ENCODE measurements at regions not wholly inside any gene's neighbourhood (a gene's known extent, or its start where the extent isn't known, plus 50 kb on each side); places are given as distances from the start of the nearest gene placed in this dataset.
"Not testable (repeated sequence)": the region's sequence is repeated elsewhere in the genome, so short reads cannot be mapped to it uniquely, and the experiment has no call there.

DNA sequence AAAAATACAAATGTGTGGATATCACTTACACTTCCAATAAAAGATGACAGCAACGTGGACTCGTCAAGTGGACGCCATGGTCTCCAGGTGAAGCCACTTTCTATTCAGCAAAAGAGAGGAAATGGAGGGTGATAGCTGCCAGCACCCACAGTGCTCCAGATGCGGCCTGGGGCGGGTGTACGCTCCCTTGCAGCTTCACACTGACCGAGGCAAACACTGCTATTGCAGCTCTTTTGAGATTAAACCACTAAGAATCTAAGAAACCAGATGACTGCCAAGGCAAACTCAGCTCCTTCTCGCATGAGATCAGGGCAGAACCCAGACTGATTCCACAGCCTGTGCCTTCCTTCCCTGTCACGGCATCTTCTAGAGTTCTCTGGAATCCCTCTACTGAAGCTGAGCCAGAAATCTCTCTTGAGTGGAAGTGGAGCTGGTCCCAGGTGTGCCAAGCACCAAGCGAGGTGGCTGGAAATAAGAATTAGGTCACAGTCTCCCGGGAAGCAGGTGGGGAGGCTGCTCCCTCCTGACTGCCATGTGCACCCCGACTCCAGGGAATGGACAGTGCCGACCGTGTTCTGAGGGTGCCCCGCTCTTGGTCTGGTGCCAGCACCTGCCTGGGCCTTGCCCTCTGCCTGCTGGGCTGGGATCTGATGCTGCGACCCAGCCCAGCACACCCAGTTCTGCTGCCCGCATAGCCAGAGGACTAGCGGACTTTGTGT, 90.1 kb upstream of the AFDN start:
- DNase-seq, result no peak

GRCh38 chr6:167737205-167737830, 89.4 kb upstream of the AFDN start:
- no peak for DNase-seq

GRCh38 chr6:167738386-167738785, 88.3 kb upstream of the AFDN start:
- no peak for DNase-seq

DNA sequence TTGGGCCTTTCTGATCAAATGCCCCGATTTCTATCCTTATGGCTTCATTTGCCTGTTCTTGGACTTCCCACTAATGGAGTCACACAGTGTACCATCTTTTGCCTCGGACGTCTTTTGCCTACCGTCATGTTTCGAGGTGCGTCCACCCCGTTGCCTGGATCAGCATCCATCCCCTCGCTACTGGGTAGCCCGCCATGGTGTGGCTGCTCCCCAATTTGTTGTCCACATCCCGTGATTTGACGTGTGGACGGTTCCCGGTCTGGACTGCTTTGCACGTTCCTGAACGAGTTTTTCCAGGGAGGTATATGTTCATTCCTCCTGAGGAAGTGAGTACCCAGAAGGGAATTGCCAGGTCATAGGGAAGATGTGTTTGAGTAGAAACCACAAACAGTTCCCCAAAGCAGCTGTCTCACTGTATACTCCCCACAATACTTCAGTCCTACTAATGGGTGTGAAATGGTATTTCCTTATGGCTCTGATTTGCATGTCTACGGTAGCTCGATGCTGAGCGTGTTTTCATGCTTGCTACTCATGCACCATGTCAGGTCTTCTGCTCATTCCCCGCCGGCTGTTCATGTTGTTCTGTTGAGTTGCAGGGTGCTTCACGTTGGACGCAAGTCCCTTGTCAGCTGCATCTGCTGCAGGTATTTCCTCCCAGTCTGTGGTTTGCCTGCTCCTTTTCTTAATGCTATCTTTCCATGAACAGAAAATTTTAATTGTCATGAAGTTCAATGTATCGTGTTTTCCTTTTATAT, 86.8 kb upstream of the AFDN start:
- DNase-seq, result no peak

GRCh38 chr6:167742719-167743303, 83.9 kb upstream of the AFDN start:
- no peak for DNase-seq

- no peak for DNase-seq
Measured at GRCh38 chr6:167744681-167745669, 81.7 kb upstream of the AFDN start.

DNA sequence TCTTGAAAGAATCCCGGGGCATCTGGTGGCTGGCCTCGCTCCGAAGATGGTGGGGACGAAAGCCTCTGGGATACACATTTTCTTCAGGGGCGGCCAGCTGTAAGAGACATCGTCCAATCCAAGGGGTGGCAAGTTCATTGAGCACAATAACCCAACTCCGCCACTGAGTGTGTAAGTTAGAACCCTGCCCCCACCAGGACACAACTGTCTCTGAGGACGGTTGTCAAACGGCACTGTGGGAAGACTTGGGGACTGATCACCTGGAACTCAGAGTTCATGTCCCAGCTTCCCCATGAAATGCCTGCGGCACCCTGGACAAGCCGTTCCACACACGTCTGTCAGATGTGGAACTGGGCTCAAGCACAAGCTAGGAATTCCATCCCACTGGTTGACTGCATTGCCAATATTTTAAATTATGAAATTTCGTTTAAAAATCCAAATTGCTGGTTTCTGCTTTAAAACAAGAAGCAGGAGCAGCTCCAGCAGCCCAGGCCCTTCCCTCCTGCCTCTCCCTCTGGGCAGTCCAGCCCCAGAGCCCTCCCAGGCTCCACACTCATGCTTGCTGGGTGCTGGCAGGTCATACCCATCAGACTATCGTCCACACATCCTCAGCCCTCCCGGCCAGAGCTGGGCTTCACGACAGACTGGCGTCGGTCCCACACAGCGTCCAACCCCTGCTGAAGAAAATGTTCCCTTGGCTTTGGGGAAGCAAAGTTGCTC, 80.9 kb upstream of the AFDN start:
- DNase-seq, result no peak

- no peak for DNase-seq
Measured at GRCh38 chr6:167746390-167746907, 80.3 kb upstream of the AFDN start.

- no peak for DNase-seq
Measured at GRCh38 chr6:167746975-167747374, 79.7 kb upstream of the AFDN start.

GRCh38 chr6:167747645-167748044, 79.1 kb upstream of the AFDN start:
- DNase-seq, result no peak

- no peak for DNase-seq
Measured at GRCh38 chr6:167748046-167748445, 78.7 kb upstream of the AFDN start.

- DNase-seq, result no peak
Measured at GRCh38 chr6:167748458-167749379, 78.0 kb upstream of the AFDN start.

DNA sequence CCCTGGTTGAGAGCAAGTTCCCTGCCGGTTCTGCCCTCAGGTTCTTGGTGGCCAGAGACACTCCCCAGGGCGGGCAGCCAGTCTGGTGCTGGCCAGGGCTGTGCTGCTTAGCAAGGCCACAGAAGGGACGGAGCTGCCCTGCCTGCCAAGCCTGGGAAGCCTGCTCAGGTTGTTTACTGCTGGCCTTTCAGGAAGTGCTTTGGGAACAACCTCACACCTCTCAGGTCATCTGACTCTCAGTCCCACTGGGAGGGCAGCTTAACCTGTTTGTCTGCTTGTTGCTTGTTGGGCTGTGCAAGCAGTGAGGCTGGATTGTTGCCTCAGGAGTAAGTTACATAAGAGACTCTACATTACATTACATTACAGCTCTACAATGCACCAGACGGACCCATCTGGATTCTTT, 75.8 kb upstream of the AFDN start:
- DNase-seq, result no peak

DNA sequence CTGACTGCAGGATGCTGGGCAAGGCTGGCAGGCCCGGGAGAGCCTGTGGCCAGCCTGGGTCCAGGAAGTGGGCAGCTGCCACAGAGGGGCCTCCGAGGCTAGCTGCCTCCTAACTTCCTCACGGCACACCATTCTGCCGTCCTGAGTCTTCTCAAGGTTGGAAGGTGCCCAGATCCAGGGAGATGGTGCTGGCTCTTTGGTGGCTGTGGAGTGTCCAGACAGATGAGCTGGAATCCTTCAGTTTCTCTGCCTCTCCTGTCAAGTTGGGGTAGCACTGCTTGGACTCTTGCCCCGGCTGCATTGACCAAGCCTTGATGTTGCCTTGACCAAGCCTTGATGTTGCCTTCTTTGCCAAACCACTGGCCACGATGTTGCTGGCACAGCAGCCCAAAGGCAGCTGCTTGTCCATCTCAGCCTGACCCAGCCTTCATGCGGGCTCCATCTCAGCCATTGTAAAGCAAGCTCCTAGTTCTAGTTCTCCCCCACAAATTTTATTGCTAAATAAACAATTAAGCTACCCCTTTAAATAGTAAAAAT, 75.1 kb upstream of the AFDN start:
- DNase-seq, result no peak

DNA sequence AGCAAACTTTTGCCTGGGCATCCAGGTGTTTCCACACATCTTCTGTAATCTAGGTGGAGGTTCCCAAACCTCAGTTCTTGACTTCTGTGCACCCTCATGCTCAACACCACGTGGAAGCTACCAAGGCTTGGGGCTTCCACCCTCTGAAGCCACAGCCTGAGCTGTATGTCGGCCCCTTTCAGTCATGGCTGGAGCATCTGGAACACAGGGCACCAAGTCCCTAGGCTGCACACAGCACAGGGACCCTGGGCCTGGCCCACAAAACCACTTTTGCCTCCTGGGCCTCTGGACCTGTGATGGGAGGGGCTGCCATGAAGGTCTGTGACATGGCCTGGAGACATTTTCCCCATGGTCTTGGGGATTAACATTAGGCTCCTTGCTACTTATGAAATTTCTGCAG, 73.4 kb upstream of the AFDN start:
- DNase-seq, result not testable (repeated sequence)

DNA sequence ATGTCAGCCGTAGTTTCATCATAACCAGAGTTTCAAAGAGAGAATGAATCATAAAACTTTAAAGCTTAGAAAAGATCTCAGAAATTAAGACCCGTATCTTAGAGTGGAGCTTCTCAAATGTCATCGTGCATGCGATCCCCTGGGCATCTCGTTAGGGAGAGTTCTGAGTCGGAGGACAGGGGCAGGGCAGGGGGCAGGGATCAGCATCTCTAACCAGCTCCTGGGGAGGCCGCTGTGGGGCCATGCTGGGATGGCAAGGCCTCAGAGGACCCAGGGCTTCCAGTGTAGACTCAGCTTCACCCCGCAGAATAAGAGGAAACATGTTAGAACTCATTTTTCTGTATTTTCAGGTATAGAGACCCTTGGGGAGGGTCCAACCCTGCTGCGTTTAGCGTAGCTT, 72.0 kb upstream of the AFDN start:
- no peak for DNase-seq

DNA sequence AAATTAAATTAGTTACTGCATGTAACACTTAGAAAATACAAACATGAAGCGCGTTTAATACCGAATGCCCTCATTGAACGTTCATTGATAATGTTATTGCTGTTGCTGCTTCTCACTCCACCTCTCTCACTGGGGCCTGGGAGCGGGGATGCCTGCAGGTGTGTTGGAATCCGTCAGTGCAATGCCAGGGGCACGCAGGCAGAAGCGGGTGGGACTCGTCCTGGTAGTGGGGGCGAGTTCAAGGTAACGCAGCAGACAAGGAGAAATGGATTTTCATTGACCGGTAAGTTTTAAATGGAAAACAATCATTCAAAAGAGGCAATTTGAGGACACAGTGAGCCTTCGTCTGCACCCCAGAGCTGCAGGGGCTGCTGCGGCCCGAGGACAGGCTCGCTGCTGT, 71.2 kb upstream of the AFDN start:
- DNase-seq, result no peak

DNA sequence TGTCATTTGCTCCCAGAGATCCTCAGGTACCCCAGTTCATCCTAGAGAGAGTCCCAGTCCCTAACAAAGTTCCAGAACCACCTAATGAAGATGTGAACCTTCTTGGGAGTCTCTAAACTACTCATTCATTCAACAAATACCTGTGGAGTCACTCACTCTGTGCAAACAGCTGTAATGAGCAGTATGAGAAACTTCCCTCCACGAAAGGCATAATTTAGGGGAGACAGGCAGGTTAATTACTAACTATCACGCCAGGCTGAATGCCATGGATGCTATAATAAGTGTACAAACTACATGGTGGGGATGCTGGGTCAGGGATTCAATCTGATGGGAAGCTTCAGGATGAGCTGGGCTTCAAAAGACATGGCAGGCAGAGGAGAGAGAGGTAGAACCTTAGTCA, 70.1 kb upstream of the AFDN start:
- DNase-seq, result no peak

GRCh38 chr6:167757249-167757648, 69.5 kb upstream of the AFDN start:
- no peak for DNase-seq

DNA sequence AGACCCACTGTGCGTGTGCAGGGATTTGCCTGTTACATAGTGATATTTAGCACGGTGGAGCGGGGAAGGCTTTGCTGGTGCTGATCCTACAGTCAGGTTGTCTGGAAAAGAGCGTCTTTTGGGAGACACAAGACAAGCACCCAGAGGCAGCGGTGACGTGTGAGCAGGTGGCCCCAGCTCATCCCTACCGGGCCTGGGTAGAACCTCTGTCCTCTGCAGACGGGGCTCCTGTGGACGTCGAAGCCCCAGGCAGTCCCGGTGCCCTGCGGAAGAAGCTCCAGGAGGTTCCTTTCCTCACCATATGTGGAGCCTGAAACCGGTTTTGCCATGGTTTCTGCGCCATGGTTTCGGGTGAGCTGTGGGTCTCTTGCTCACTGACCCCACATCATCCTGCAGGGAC, 68.9 kb upstream of the AFDN start:
- no peak for DNase-seq
